Femur (tissue), 1 donor: ENCODE measurements at regions not wholly inside any gene's neighbourhood (a gene's known extent, or its start where the extent isn't known, plus 50 kb on each side); places are given as distances from the start of the nearest gene placed in this dataset.
A peak's percentile ranks its signal among the peaks of the same experiment; 100 is the strongest.

Source experiments
- DNase-seq: peaks from one replicate; pipeline ENCODE4 v3.0.0-alpha.2; 2017

- no peak for DNase-seq
Observed at GRCh38 chr3:459311-459670, 262.7 kb downstream of the CHL1 start.

GRCh38 chr3:461006-461405 is 264.4 kb downstream of the CHL1 start:
- peak; percentile 36 for DNase-seq

GRCh38 chr3:462851-463250 is 266.3 kb downstream of the CHL1 start:
- peak; percentile 49 for DNase-seq

GRCh38 chr3:463252-464192 is 267.0 kb downstream of the CHL1 start:
- DNase-seq = no peak

GRCh38 chr3:464255-464654 is 267.7 kb downstream of the CHL1 start:
- no peak for DNase-seq

- DNase-seq = no peak
Observed at GRCh38 chr3:468172-468571, 271.6 kb downstream of the CHL1 start.

DNA sequence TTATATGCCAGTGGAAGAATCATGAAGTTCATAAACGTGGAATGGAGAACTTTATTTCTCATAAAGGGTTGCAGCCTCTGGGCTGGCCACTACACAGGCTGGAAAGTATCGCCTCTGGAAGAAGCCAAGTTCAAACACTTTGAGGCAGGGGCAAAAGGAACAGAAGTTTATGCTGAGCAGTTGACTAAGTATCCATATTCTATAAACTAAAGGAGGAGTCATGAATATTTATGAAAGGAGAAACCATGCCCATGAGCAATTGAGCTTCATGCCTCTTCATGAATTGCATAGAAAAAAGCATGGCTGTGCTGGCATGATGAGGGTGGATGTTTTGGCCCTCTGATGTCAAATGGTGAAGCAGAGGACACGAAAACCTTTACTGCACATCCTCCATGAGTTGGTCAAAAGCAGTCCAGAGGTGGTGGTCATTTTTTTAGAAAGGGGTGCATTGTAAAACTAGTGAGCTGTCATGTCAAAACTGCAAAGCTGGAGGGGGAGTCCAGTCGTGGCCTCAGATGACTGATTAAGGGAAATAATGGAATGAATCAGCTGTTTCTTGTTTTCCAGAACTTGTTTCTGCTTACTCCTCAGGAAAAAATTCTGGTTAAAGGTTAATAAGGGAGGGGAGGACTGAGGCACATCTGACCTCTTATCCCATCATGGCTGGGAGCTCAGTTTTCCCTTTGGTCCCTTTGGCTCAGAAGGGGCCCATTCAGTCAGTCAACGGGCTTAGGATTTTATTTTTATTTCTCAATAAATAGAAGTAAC is 276.7 kb downstream of the CHL1 start:
- no peak for DNase-seq

GRCh38 chr3:474828-475227 is 278.3 kb downstream of the CHL1 start:
- DNase-seq = no peak

DNA sequence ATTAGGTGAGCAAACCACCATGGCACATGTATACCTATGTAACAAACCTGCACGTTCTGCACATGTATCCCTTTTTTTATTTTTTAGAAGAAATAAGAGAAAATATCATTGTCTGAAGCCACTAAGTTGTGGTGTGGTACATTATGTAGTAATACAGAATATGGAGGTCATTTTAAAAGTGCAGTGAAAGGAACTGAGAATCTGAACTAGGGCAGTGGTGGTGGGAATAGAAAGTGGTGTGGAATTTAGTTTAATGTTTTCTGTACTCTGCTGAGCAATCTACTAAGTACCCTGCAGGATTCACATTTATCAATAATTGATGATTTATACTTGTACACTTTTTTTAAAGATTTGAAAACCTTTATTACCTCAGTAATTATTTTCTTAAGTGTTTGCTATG is 283.5 kb downstream of the CHL1 start:
- DNase-seq = no peak

DNA sequence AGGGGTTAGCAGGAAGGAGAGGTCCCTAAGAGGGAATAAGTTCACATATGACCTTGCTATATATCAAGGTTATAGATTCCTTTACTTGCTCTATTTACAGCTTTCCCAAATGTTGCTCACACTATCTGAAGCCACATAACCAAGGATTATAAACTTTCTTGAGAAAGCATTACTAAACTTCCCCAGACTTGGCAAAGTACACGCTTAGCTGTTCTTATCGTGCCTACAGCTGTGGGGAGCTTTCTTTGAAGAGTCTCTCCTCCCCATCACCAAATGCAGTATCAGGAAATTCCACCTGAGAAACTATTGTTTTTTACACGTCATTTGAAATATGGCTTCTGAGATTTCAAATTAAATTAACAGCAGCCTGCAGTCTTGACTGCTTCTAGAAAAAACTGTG is 284.5 kb downstream of the CHL1 start:
- DNase-seq = no peak

DNA sequence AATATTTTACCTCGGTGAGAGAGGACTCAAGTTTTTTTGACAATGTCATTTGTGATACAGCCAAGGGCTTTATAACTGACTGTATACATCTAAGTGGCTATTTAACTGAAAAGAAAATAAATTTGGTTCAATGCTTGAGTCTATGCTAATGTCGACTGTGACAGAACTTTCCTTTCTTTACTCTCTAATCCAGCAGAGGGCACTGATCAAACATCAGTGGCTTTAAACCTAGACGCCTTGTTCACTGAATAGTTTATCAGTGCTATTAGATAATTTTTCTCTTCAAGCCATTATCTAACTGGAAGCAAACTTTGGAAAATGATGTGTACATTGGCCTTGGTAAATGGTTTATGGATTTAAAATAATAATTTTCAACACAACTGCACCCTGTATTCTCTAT is 285.1 kb downstream of the CHL1 start:
- DNase-seq = no peak

DNA sequence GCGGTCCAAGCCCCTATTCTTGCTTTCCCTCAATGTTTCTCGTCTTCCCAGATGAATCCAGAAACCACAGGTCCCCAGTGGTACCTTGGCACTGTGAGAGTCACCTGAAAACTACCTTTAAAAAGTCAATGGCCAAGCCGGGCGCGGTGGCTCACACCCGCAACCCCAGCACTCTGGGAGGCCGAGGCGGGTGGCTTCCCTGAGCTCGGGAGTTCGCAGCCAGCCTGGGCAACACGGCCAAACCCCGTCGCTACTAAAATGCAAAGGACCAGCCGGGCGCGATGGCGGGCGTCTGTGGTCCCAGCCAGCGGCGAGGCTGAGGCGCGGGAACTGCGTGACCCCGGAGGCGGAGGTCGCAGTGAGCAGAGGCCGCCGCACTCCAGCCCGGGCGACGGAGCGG is 285.9 kb downstream of the CHL1 start:
- DNase-seq = no peak

GRCh38 chr3:484341-484740 is 287.8 kb downstream of the CHL1 start:
- no peak for DNase-seq

DNA sequence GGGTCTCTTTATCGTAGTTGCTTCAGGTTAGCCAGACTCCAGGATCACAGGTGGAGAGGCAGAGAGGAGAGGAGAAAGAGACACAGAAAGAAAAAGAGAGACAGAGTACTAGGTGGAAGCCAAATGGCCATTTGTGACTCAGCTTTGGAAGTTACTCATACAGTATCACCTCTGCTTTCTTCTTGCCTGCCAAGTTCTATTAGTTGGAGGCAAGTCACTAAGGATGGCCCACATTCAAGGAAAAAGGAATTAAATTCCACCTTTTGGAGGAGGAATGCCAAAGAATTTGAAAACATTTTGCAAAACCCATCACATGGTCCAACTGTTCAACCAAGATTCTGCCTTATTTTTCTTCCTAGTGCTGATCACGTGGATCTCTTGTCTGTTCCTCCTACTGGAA is 291.1 kb downstream of the CHL1 start:
- no peak for DNase-seq

- no peak for DNase-seq
Observed at GRCh38 chr3:492586-493316, 296.2 kb downstream of the CHL1 start.

- no peak for DNase-seq
Observed at GRCh38 chr3:494190-494589, 297.6 kb downstream of the CHL1 start.

- DNase-seq = no peak
Observed at GRCh38 chr3:498487-498886, 301.9 kb downstream of the CHL1 start.

- no peak for DNase-seq
Observed at GRCh38 chr3:499001-499761, 302.6 kb downstream of the CHL1 start.

DNA sequence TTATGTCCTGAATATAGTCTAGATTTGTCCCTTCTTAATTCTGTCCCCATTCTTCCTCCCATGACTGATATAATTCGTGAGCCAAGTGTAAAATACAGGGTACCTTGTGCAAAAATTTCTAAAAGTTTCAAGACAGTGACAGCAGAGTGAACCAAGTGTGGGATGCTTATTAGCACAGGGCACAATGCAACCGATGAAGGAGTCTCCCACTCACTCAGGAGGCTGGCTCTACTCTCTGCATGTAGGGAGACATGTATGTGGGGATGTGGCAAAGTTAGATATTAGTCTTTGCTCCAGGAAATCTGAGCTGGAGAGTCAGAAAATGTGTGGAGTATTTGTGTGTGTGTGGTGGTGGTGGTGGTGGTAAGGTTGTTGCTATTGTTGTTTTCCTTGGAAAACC is 305.9 kb downstream of the CHL1 start:
- DNase-seq = no peak

DNA sequence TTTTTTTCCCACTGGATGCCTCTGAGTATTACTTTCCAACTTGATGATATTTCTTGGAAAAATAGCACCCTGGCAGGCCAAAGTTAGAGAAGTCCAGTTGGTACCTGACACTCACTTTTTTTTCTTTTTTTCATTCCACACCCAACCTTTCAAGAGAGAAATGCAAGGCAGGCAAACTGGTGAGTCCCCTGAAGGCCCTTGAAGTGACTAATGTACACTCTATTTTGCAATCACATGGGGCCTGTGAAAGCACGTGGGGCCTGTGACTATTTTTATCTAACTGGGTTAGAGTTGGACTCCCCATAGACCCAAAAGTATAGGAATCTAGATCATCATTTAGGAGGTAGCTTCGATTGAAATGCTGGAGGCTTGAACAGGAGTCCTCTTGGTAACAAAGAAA is 316.7 kb downstream of the CHL1 start:
- no peak for DNase-seq

GRCh38 chr3:514192-514591 is 317.6 kb downstream of the CHL1 start:
- DNase-seq = no peak

DNA sequence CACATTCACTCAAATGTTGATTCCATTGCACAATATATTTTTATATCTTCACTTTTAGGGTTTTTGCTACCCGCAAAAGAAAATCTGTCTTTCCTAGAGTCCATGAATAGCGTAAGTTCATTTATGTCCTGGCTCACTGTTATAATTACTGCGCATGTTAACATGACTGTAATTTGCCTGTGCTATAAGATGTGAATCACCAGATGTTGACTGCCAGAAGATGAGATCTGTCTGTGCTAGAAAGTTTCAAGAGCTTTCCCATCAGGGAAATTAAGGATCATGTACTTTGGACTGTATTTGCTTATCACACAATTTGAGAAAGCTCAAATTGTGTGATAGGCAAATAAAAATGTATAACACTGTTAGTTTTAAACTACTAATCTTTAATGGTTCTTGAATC is 322.5 kb downstream of the CHL1 start:
- no peak for DNase-seq

- DNase-seq = no peak
Observed at GRCh38 chr3:522888-523287, 326.3 kb downstream of the CHL1 start.
